H1 (cell line): ENCODE measurements at regions not wholly inside any gene's neighbourhood (a gene's known extent, or its start where the extent isn't known, plus 50 kb on each side); places are given as distances from the start of the nearest gene placed in this dataset.

Experiments used
- CTCF ChIA-PET: fragments of 300-600 bp; sonication (Branson Sonifier 250); formaldehyde crosslinking; loops from one replicate; lab custom pipeline; 2021; ENCODE audit not compliant: partially characterized antibody; lab: Charles Lee
- POLR2A ChIA-PET: fragments of 300-600 bp; sonication (Branson Sonifier 250); formaldehyde crosslinking; loops from one replicate; lab custom pipeline; 2021; ENCODE audit warnings: inconsistent platforms; ENCODE audit not compliant: partially characterized antibody; lab: Charles Lee
- DNase-seq, 2 experiments: peaks; one replicate each; pipeline versions ENCODE4 v3.0.0 to v3.0.0-alpha.2; 2010 to 2022; ENCODE audit warnings: low spot score in 2 of 2, low read depth in 1 of 2, mixed read lengths in 1 of 2
- FAIRE-seq: peaks from 2 replicates; lab custom pipeline; 2011; peaks lifted over from hg19 to GRCh38; lab: Jason Lieb, UNC
- H2AFZ ChIP-seq: 2 replicates; pipeline ENCODE4 v1.8.1; 2012; ENCODE audit warnings: low read length, inconsistent platforms
- H2AK5ac ChIP-seq: 2 replicates; pipeline ENCODE4 v1.6.1; 2013; ENCODE audit warnings: low read depth, low read length
- H2BK120ac ChIP-seq: replicated peaks from 2 replicates; pipeline ENCODE3; 2013; ENCODE audit warnings: low read depth, low read length, inconsistent platforms
- H2BK12ac ChIP-seq: 2 replicates; pipeline ENCODE4 v1.6.1; 2013; ENCODE audit warnings: low read depth, low read length
- H2BK15ac ChIP-seq: 2 replicates; pipeline ENCODE4 v1.6.1; 2013; ENCODE audit warnings: low read length
- H2BK20ac ChIP-seq: 2 replicates; pipeline ENCODE4 v1.6.1; 2013; ENCODE audit warnings: low read length
- H2BK5ac ChIP-seq: 2 replicates; pipeline ENCODE4 v1.6.1; 2013; ENCODE audit warnings: low read depth, low read length
- H3K14ac ChIP-seq: 2 replicates; pipeline ENCODE4 v1.6.1; 2013; ENCODE audit warnings: inconsistent platforms; ENCODE audit not compliant: insufficient read length
- H3K18ac ChIP-seq: 2 replicates; pipeline ENCODE4 v1.6.1; 2013; ENCODE audit warnings: low read length; ENCODE audit errors: extremely low read depth
- H3K23ac ChIP-seq: 2 replicates; pipeline ENCODE4 v1.6.1; 2013; ENCODE audit warnings: inconsistent platforms; ENCODE audit not compliant: insufficient read length
- H3K23me2 ChIP-seq: 2 replicates; pipeline ENCODE4 v1.6.1; 2013; ENCODE audit warnings: low read depth, low read length
- H3K27ac ChIP-seq: 2 replicates; pipeline ENCODE4 v1.6.1; 2011; ENCODE audit warnings: low read depth, low read length, inconsistent platforms
- H3K27me3 ChIP-seq, 4 experiments: replicated peaks in 1 of 4; 1 replicate in 1 of 4; 2 replicates in 3 of 4; pipeline versions ENCODE4 v1.6.1 to v1.8.1; 2011 to 2013; ENCODE audit warnings: low read length in 3 of 4, mild to moderate bottlenecking in 3 of 4, inconsistent platforms in 2 of 4, mixed read lengths in 2 of 4, moderate library complexity in 1 of 4; ENCODE audit not compliant: control insufficient read depth in 3 of 4, insufficient read depth in 3 of 4; ENCODE audit errors: extremely low read depth in 1 of 4
- H3K36me3 ChIP-seq, 4 experiments: 2 replicates each; pipeline versions ENCODE4 v1.6.1 to v1.8.1; 2011 to 2013; ENCODE audit warnings: mild to moderate bottlenecking in 4 of 4, low read length in 3 of 4, moderate library complexity in 2 of 4, control low read depth in 1 of 4, inconsistent platforms in 1 of 4; ENCODE audit not compliant: insufficient read depth in 4 of 4, control insufficient read depth in 2 of 4
- H3K4ac ChIP-seq: replicated peaks from 2 replicates; pipeline ENCODE3; 2013; ENCODE audit warnings: low read length, low read depth, mixed read lengths, inconsistent platforms; ENCODE audit not compliant: insufficient read length
- H3K4me1 ChIP-seq, 4 experiments: replicated peaks in 1 of 4; 1 replicate in 1 of 4; 2 replicates in 3 of 4; pipeline versions ENCODE4 v1.6.1 to v1.8.1; 2011 to 2013; ENCODE audit warnings: low read length in 3 of 4, inconsistent platforms in 2 of 4, mixed read lengths in 1 of 4; ENCODE audit not compliant: insufficient read depth in 4 of 4, control insufficient read depth in 3 of 4
- H3K4me2 ChIP-seq, 2 experiments: 2 replicates each; pipeline versions ENCODE4 v1.6.1 to v1.8.1; 2011 to 2013; ENCODE audit warnings: low read depth in 2 of 2, low read length in 2 of 2, control low read depth in 1 of 2, inconsistent platforms in 1 of 2, mild to moderate bottlenecking in 1 of 2; ENCODE audit not compliant: insufficient read depth in 1 of 2
- H3K4me3 ChIP-seq, 4 experiments: fragments of 200-600, 300-600 bp in 1 of 4; sonication (generic), shearing (Covaris generic), sonication (Bioruptor Twin) in 1 of 4; 2 replicates each; pipeline versions ENCODE4 v1.5.1 to v1.8.1; 2011 to 2016; ENCODE audit warnings: low read length in 4 of 4, low read depth in 3 of 4, control low read depth in 2 of 4, inconsistent platforms in 2 of 4, mild to moderate bottlenecking in 2 of 4, mixed read lengths in 1 of 4, moderate library complexity in 1 of 4; ENCODE audit not compliant: insufficient read depth in 2 of 4; ENCODE audit errors: extremely low read depth in 1 of 4
- H3K56ac ChIP-seq: replicated peaks from 2 replicates; pipeline ENCODE3; 2013; ENCODE audit warnings: low read depth, mild to moderate bottlenecking, mixed read lengths, low read length, inconsistent platforms; ENCODE audit not compliant: insufficient read length
- H3K79me1 ChIP-seq: 2 replicates; pipeline ENCODE4 v1.6.1; 2013; ENCODE audit warnings: low read depth, low read length, control low read depth
- H3K79me2 ChIP-seq, 2 experiments: 2 replicates each; pipeline versions ENCODE4 v1.6.1 to v1.8.1; 2012 to 2013; ENCODE audit warnings: low read length in 2 of 2, mild to moderate bottlenecking in 2 of 2, inconsistent platforms in 1 of 2; ENCODE audit not compliant: insufficient read depth in 2 of 2, control insufficient read depth in 1 of 2
- H3K9ac ChIP-seq, 4 experiments: replicated peaks in 1 of 4; 1 replicate in 1 of 4; 2 replicates in 3 of 4; pipeline versions ENCODE4 v1.6.1 to v1.8.1; 2011 to 2013; ENCODE audit warnings: low read depth in 3 of 4, low read length in 3 of 4, control low read depth in 2 of 4, mild to moderate bottlenecking in 2 of 4, moderate library complexity in 2 of 4, inconsistent platforms in 1 of 4; ENCODE audit errors: extremely low read depth in 1 of 4
- H3K9me3 ChIP-seq, 2 experiments: 2 replicates each; pipeline versions ENCODE4 v1.6.1 to v1.8.1; 2012 to 2013; ENCODE audit warnings: mild to moderate bottlenecking in 2 of 2, moderate library complexity in 2 of 2, control low read depth in 1 of 2, inconsistent platforms in 1 of 2, low read depth in 1 of 2, low read length in 1 of 2, mixed read lengths in 1 of 2; ENCODE audit not compliant: insufficient read depth in 2 of 2
- H4K20me1 ChIP-seq, 2 experiments: replicated peaks in 1 of 2; 2 replicates each; pipeline versions ENCODE3 to v1.8.1; 2011 to 2013; ENCODE audit warnings: inconsistent platforms in 2 of 2, low read length in 2 of 2, mild to moderate bottlenecking in 1 of 2; ENCODE audit not compliant: insufficient read depth in 2 of 2, control insufficient read depth in 1 of 2
- H4K5ac ChIP-seq: 2 replicates; pipeline ENCODE4 v1.6.1; 2013; ENCODE audit warnings: low read length, low read depth, mixed read lengths, inconsistent platforms; ENCODE audit not compliant: insufficient read length
- H4K8ac ChIP-seq: 2 replicates; pipeline ENCODE4 v1.8.0; 2013; ENCODE audit warnings: mild to moderate bottlenecking, moderate library complexity, low read length, inconsistent platforms; ENCODE audit not compliant: insufficient read depth; ENCODE audit errors: extremely low read depth
- H4K91ac ChIP-seq: replicated peaks from 2 replicates; pipeline ENCODE3; 2013; ENCODE audit warnings: low read length, mixed read lengths, inconsistent platforms; ENCODE audit not compliant: insufficient read length
- CBX8 ChIP-seq: fragments of 300-800, 300-1000 bp; sonication (generic); IDR thresholded peaks from 2 replicates; pipeline ENCODE4 v1.7.1; 2016; ENCODE audit warnings: low read depth, low read length, borderline replicate concordance
- GTF2F1 ChIP-seq: IDR thresholded peaks from 2 replicates; pipeline ENCODE4 v1.6.1; 2012; ENCODE audit warnings: low read depth, low read length, improper control_type of control experiment, borderline replicate concordance
- HDAC2 ChIP-seq, 2 experiments: fragments of 300-600 bp in 1 of 2; sonication (generic) in 1 of 2; IDR thresholded peaks; 2 replicates each; pipeline ENCODE4 v1.6.1; 2011 to 2012; ENCODE audit warnings: low read depth in 2 of 2, low read length in 2 of 2, mild to moderate bottlenecking in 2 of 2, moderate library complexity in 2 of 2, borderline replicate concordance in 1 of 2, inconsistent platforms in 1 of 2
- JUN ChIP-seq: IDR thresholded peaks from 2 replicates; pipeline ENCODE4 v1.6.1; 2011; ENCODE audit warnings: low read depth, mild to moderate bottlenecking, improper control_type of control experiment, low read length
- MAFK ChIP-seq: IDR thresholded peaks from 2 replicates; pipeline ENCODE4 v1.6.1; 2012; ENCODE audit warnings: low read depth, mild to moderate bottlenecking, improper control_type of control experiment, low read length
- PHF8 ChIP-seq: fragments of 200-600 bp; sonication (generic); conservative IDR thresholded peaks from 2 replicates; pipeline ENCODE4 v1.7.1; 2012; ENCODE audit warnings: low read depth, mild to moderate bottlenecking, inconsistent platforms, low read length, moderate library complexity
- POU5F1 ChIP-seq: IDR thresholded peaks from 2 replicates; pipeline ENCODE4 v1.6.1; 2011; ENCODE audit warnings: low read depth, mild to moderate bottlenecking, low read length, moderate library complexity
- RXRA ChIP-seq: IDR thresholded peaks from 2 replicates; pipeline ENCODE4 v1.6.1; 2011; ENCODE audit warnings: low read depth, mild to moderate bottlenecking, low read length, moderate library complexity; ENCODE audit not compliant: insufficient read depth
- SAP30 ChIP-seq: fragments of 300-600 bp; sonication (generic); IDR thresholded peaks from 2 replicates; pipeline ENCODE4 v1.7.1; 2012; ENCODE audit warnings: low read length, moderate library complexity, mild to moderate bottlenecking, inconsistent platforms; ENCODE audit not compliant: insufficient read depth, insufficient replicate concordance
- SIN3A ChIP-seq, 2 experiments: IDR thresholded peaks in 1 of 2; conservative IDR thresholded peaks in 1 of 2; 2 replicates each; pipeline ENCODE4 v1.6.1; 2011 to 2012; ENCODE audit warnings: low read length in 2 of 2, improper control_type of control experiment in 1 of 2, low read depth in 1 of 2, mild to moderate bottlenecking in 1 of 2
- TAF1 ChIP-seq: IDR thresholded peaks from 2 replicates; pipeline ENCODE4 v1.6.1; 2011; ENCODE audit warnings: mild to moderate bottlenecking, low read depth, low read length
- TBP ChIP-seq: IDR thresholded peaks from 2 replicates; pipeline ENCODE4 v1.6.1; 2011; ENCODE audit warnings: low read depth, low read length, improper control_type of control experiment
- ZNF274 ChIP-seq: IDR thresholded peaks from 2 replicates; pipeline ENCODE4 v1.7.0; 2012; ENCODE audit warnings: low read length, borderline replicate concordance; ENCODE audit errors: extremely low read depth
- WGBS, 2 experiments: shearing (Covaris generic) in 1 of 2; methylation state at CpG; one replicate each; pipeline versions ENCODE4 v1.1.6 to v1.1.7; 2013 to 2015; ENCODE audit warnings: low lambda C conversion rate in 2 of 2, mixed read lengths in 2 of 2, inconsistent platforms in 1 of 2, low coverage in 1 of 2, missing lambda C conversion rate in 1 of 2; ENCODE audit not compliant: insufficient replicate concordance in 2 of 2, insufficient coverage in 1 of 2, insufficient read length in 1 of 2; ENCODE audit errors: extremely low coverage in 1 of 2, missing lambda C conversion rate in 1 of 2; 5-methylcytosine and 5-hydroxymethylcytosine counted together

DNA sequence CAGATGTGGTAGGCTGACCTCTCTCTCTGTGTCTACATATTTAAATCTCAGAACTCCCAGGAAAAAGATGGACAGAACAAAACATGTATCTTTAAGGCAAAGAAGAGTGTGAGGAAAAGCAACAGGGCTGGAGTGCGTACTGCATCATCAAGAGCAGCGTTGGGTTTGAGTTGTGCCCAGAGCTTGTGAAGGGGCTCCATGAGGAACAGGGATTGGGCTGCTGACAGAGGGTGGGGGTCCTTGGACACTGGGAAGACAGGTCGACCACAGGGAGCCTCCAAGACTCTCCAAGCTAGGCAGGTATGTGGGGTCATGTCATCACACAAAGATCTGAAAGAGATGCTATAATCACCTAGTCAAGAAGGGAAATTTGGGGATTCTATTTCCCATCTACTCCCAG, 309.9 kb downstream of the IRX1 start:
- H3K9ac ChIP-seq: no peak overlapping the region
- WGBS, 2 experiments: 93% methylated on average over 3 of the region's 3 CpGs; no CpG with 5 or more reads in 1 of the 2 experiments
- ChIA-PET CTCF (no interaction called here), POLR2A (no interaction called here)
- H2BK5ac ChIP-seq: no peak overlapping the region
- no peak overlapping the region for H3K14ac ChIP-seq
- no peak overlapping the region for H2BK20ac ChIP-seq
- no peaks in the 10 kb centered on the region for H3K36me3 ChIP-seq
- H3K23ac ChIP-seq: no peak overlapping the region
- H4K20me1 ChIP-seq: no peaks in the 10 kb centered on the region
- H3K27ac ChIP-seq: no peak overlapping the region
- no peak overlapping the region for H3K56ac ChIP-seq
- H3K27me3 ChIP-seq: no peaks in the 10 kb centered on the region
- TF ChIP-seq TBP: no peak
- no peak for TF ChIP-seq TAF1
- TF ChIP-seq RXRA: no peak
- no peak for TF ChIP-seq JUN
- no peak for TF ChIP-seq SAP30
- TF ChIP-seq POU5F1: no peak
- no peak for TF ChIP-seq SIN3A (conservative IDR thresholded peaks at IDR 0.05 in 1 of 2, IDR thresholded peaks at IDR 0.05 in 1 of 2; ENCODE audit: low read depth in 1 of 2, low read length in 2 of 2)
- no peak for TF ChIP-seq CBX8
- TF ChIP-seq HDAC2 (IDR thresholded peaks at IDR 0.05; ENCODE audit: borderline replicate concordance in 1 of 2, low read depth in 2 of 2, low read length in 2 of 2): no peak
- TF ChIP-seq ZNF274: no peak
- TF ChIP-seq MAFK: no peak
- no peak for TF ChIP-seq PHF8
- no peak for TF ChIP-seq GTF2F1
- TF ChIP-seq, all 59 proteins: peak for 0
- Histone ChIP-seq H3K4me1 (no peaks in the 10 kb centered on the region), H4K91ac (no peak overlapping the region), H2BK12ac (no peak overlapping the region), H2BK120ac (no peak overlapping the region), H4K8ac (no peak overlapping the region), H3K4me3 (no peak overlapping the region), H3K18ac (no peak overlapping the region), H3K23me2 (no peaks in the 10 kb centered on the region), H3K79me1 (no peaks in the 10 kb centered on the region), H2AFZ (no peak overlapping the region), H2BK15ac (no peak overlapping the region), H3K9me3 (no peaks in the 10 kb centered on the region; a peak in 1 of 4 replicates), H3K4me2 (no peak overlapping the region), H2AK5ac (no peak overlapping the region), H3K4ac (no peak overlapping the region), H4K5ac (no peak overlapping the region), H3K79me2 (no peaks in the 10 kb centered on the region)
- no peak for DNase-seq
- no peak for FAIRE-seq
